ENCODE measurements at regions not wholly inside any gene's neighbourhood (a gene's known extent, or its start where the extent isn't known, plus 50 kb on each side); places are given as distances from the start of the nearest gene placed in this dataset.

DNA sequence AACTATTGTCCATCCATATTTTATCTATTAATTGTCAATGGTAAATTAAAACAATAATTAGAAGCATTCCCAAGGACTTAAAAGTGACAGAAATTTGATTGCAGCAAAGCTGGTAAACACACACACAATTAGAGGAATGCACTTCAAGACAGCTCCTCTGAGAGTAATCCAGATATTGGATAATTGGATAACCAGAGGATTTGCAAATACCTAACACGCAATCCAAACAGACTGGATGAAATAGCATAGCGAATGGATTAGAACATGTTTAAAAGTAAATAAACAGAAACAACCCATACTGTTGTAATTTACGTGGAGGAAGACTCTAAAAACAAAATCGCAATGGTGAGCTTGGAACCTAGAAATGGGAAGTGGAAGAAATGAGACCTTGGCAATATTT, 239.8 kb downstream of the METTL4 start:
- TF ChIP-seq GATA2 (IDR thresholded peaks at IDR 0.05; ENCODE audit: low read depth, low read length) (no peak), GATA3 (IDR thresholded peaks at IDR 0.05; ENCODE audit: low read depth, low read length) (no peak)
